SK-N-SH (cell line): ENCODE measurements at regions not wholly inside any gene's neighbourhood (a gene's known extent, or its start where the extent isn't known, plus 50 kb on each side); places are given as distances from the start of the nearest gene placed in this dataset.

ENCODE experiments used
- CTCF ChIA-PET: fragments of 300-600, 350-600 bp; formaldehyde crosslinking; extraction: SDS; loops from one replicate; lab custom pipeline; 2021; lab: Yijun Ruan, JAX
- POLR2A ChIA-PET: fragments of 350-600 bp; sonication (Branson Sonifier 250); formaldehyde crosslinking; extraction: SDS; loops from one replicate; lab custom pipeline; 2020; ENCODE audit warnings: antibody characterized with exemption, inconsistent platforms; lab: Yijun Ruan, JAX
- DNase-seq: peaks from one replicate; pipeline ENCODE4 v3.0.0; 2012
- H2AFZ ChIP-seq: fragments of 200-600 bp; sonication (generic); 2 replicates; pipeline ENCODE4 v1.8.1; 2016; ENCODE audit warnings: antibody characterized with exemption, mild to moderate bottlenecking, low read depth
- H3F3A ChIP-seq: fragments of 200-600 bp; sonication (generic); replicated peaks from 2 replicates; pipeline ENCODE3; 2016; ENCODE audit warnings: antibody characterized with exemption, mild to moderate bottlenecking; ENCODE audit not compliant: insufficient read depth
- H3K27ac ChIP-seq, 2 experiments: fragments of 200-500 bp in 1 of 2; fragments of 200-600 bp in 1 of 2; sonication (Bioruptor generic) in 1 of 2; sonication (generic), shearing (Covaris generic) in 1 of 2; 2 replicates each; pipeline versions ENCODE4 v1.5.1 to v1.6.1; 2014 to 2016; ENCODE audit warnings: low read depth in 2 of 2, inconsistent platforms in 1 of 2, low read length in 1 of 2, mild to moderate bottlenecking in 1 of 2, mixed read lengths in 1 of 2
- H3K27me3 ChIP-seq: fragments of 200-600 bp; sonication (generic), shearing (Covaris generic); 2 replicates; pipeline ENCODE4 v1.6.1; 2016; ENCODE audit warnings: mixed run types; ENCODE audit not compliant: insufficient read depth
- H3K36me3 ChIP-seq, 2 experiments: fragments of 200-500 bp in 1 of 2; fragments of 200-600 bp in 1 of 2; sonication (Bioruptor generic) in 1 of 2; sonication (generic) in 1 of 2; replicated peaks in 1 of 2; 2 replicates each; pipeline versions ENCODE3 to v1.5.1; 2014 to 2016; ENCODE audit warnings: low read length in 1 of 2, mild to moderate bottlenecking in 1 of 2; ENCODE audit not compliant: insufficient read depth in 2 of 2, control insufficient read depth in 1 of 2
- H3K4me1 ChIP-seq, 2 experiments: fragments of 200-500 bp in 1 of 2; fragments of 200-600 bp in 1 of 2; sonication (Bioruptor generic) in 1 of 2; sonication (generic), shearing (Covaris generic) in 1 of 2; 2 replicates each; pipeline versions ENCODE4 v1.5.1 to v1.6.1; 2014 to 2016; ENCODE audit warnings: low read depth in 1 of 2, low read length in 1 of 2, mixed run types in 1 of 2; ENCODE audit not compliant: insufficient read depth in 2 of 2, control insufficient read depth in 1 of 2
- H3K4me2 ChIP-seq: fragments of 200-600 bp; sonication (generic), shearing (Covaris generic); 2 replicates; pipeline ENCODE4 v1.6.1; 2017; ENCODE audit warnings: mixed run types
- H3K4me3 ChIP-seq, 2 experiments: fragments of 200-500 bp in 1 of 2; fragments of 200-600 bp in 1 of 2; sonication (Bioruptor generic) in 1 of 2; sonication (generic), shearing (Covaris generic) in 1 of 2; 2 replicates each; pipeline versions ENCODE4 v1.5.1 to v1.8.1; 2014 to 2016; ENCODE audit warnings: low read depth in 2 of 2, inconsistent platforms in 1 of 2, low read length in 1 of 2, mild to moderate bottlenecking in 1 of 2, mixed read lengths in 1 of 2, moderate library complexity in 1 of 2
- H3K79me2 ChIP-seq: fragments of 200-600 bp; sonication (generic); 2 replicates; pipeline ENCODE4 v1.8.1; 2017; ENCODE audit warnings: mild to moderate bottlenecking; ENCODE audit not compliant: insufficient read depth
- H3K9ac ChIP-seq: fragments of 200-600 bp; sonication (generic); 2 replicates; pipeline ENCODE4 v1.6.1; 2017; ENCODE audit warnings: mixed run types
- H3K9me2 ChIP-seq: fragments of 200-600 bp; sonication (generic); 2 replicates; pipeline ENCODE4 v1.6.1; 2017; ENCODE audit warnings: mixed run types
- H3K9me3 ChIP-seq: fragments of 200-600 bp; sonication (generic); 2 replicates; pipeline ENCODE4 v1.6.1; 2017; ENCODE audit warnings: mixed run types, mild to moderate bottlenecking, moderate library complexity
- H4K20me1 ChIP-seq: fragments of 200-600 bp; sonication (generic); 2 replicates; pipeline ENCODE4 v1.6.1; 2017; ENCODE audit warnings: mild to moderate bottlenecking, mixed run types; ENCODE audit not compliant: insufficient read depth
- EP300 ChIP-seq, 2 experiments: IDR thresholded peaks; 2 replicates each; pipeline versions ENCODE4 v1.4.0 to v1.6.1; 2012; ENCODE audit warnings: borderline replicate concordance in 1 of 2, low read depth in 1 of 2, low read length in 1 of 2
- EZH2phosphoT487 ChIP-seq: fragments of 200-600 bp; sonication (generic); IDR thresholded peaks from 2 replicates; pipeline ENCODE4 v1.6.1; 2017; ENCODE audit warnings: low read depth, mixed run types, mild to moderate bottlenecking, antibody characterized with exemption, moderate library complexity, borderline replicate concordance
- FOXM1 ChIP-seq: IDR thresholded peaks from 2 replicates; pipeline ENCODE4 v1.4.0; 2012; ENCODE audit warnings: low read depth, mild to moderate bottlenecking
- GABPA ChIP-seq: IDR thresholded peaks from 2 replicates; pipeline ENCODE4 v1.4.0; 2012; ENCODE audit warnings: low read depth, mild to moderate bottlenecking
- IRF3 ChIP-seq: fragments of 150-350 bp; IDR thresholded peaks from 2 replicates; pipeline ENCODE4 v1.6.1; 2016; ENCODE audit warnings: mild to moderate bottlenecking, low read depth, low read length
- MAX ChIP-seq: IDR thresholded peaks from 2 replicates; pipeline ENCODE4 v1.4.0; 2012; ENCODE audit warnings: low read depth
- NFIC ChIP-seq: IDR thresholded peaks from 2 replicates; pipeline ENCODE4 v1.4.0; 2012; ENCODE audit warnings: borderline replicate concordance
- POLR2AphosphoS5 ChIP-seq: IDR thresholded peaks from 2 replicates; pipeline ENCODE4 v1.6.1; 2012; ENCODE audit warnings: low read depth, low read length
- RAD21 ChIP-seq: IDR thresholded peaks from 2 replicates; pipeline ENCODE4 v1.6.1; 2012; ENCODE audit warnings: mild to moderate bottlenecking, low read length
- SMC3 ChIP-seq: IDR thresholded peaks from 2 replicates; pipeline ENCODE4 v1.6.1; 2012; ENCODE audit warnings: low read depth, low read length, improper control_type of control experiment
- TAF1 ChIP-seq: IDR thresholded peaks from 2 replicates; pipeline ENCODE4 v1.6.1; 2012; ENCODE audit warnings: low read depth, mild to moderate bottlenecking, low read length, moderate library complexity, borderline replicate concordance
- TCF12 ChIP-seq: IDR thresholded peaks from 2 replicates; pipeline ENCODE4 v1.4.0; 2012
- WGBS: methylation state at CpG from one replicate; pipeline ENCODE4 v1.1.6; 2017; ENCODE audit warnings: low lambda C conversion rate; 5-methylcytosine and 5-hydroxymethylcytosine counted together
- TF ChIP-seq, protein P1 (sequence below): IDR thresholded peaks from 2 replicates; pipeline ENCODE4; 2012
- TF ChIP-seq, protein P2 (sequence below): IDR thresholded peaks from 2 replicates; pipeline ENCODE4 v1.6.1; 2012; ENCODE audit warnings: mild to moderate bottlenecking, low read depth, low read length, moderate library complexity

- Histone ChIP-seq H3K9ac (no peak overlapping the region), H3K36me3 (no peaks in the 10 kb centered on the region), H3K9me2 (no peaks in the 10 kb centered on the region), H3K27me3 (peaks cover 7% of the 10 kb centered on the region; the same call in 1 of the 2 replicates), H3F3A (no peaks in the 10 kb centered on the region), H3K4me2 (no peak overlapping the region), H3K27ac (no peak overlapping the region), H3K79me2 (no peaks in the 10 kb centered on the region), H3K4me1 (no peaks in the 10 kb centered on the region), H3K4me3 (no peak overlapping the region), H3K9me3 (no peaks in the 10 kb centered on the region), H2AFZ (no peak overlapping the region), H4K20me1 (no peaks in the 10 kb centered on the region)
- WGBS: 19% methylated on average over 3 of the region's 6 CpGs
- ChIA-PET POLR2A (no interaction called here), CTCF (no interaction called here)
- TF ChIP-seq FOXM1 (no peak), POLR2AphosphoS5 (no peak), GABPA (no peak), MAX (no peak), SMC3 (no peak), NFIC (no peak), TCF12 (no peak), RAD21 (no peak), EP300 (IDR thresholded peaks at IDR 0.05; ENCODE audit: borderline replicate concordance in 1 of 2, low read depth in 1 of 2, low read length in 1 of 2) (no peak), TAF1 (no peak), EZH2phosphoT487 (no peak), IRF3 (no peak)
- TF ChIP-seq, protein P1, sequence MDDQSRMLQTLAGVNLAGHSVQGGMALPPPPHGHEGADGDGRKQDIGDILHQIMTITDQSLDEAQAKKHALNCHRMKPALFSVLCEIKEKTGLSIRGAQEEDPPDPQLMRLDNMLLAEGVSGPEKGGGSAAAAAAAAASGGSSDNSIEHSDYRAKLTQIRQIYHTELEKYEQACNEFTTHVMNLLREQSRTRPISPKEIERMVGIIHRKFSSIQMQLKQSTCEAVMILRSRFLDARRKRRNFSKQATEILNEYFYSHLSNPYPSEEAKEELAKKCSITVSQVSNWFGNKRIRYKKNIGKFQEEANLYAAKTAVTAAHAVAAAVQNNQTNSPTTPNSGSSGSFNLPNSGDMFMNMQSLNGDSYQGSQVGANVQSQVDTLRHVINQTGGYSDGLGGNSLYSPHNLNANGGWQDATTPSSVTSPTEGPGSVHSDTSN: no peak
- TF ChIP-seq, protein P2, sequence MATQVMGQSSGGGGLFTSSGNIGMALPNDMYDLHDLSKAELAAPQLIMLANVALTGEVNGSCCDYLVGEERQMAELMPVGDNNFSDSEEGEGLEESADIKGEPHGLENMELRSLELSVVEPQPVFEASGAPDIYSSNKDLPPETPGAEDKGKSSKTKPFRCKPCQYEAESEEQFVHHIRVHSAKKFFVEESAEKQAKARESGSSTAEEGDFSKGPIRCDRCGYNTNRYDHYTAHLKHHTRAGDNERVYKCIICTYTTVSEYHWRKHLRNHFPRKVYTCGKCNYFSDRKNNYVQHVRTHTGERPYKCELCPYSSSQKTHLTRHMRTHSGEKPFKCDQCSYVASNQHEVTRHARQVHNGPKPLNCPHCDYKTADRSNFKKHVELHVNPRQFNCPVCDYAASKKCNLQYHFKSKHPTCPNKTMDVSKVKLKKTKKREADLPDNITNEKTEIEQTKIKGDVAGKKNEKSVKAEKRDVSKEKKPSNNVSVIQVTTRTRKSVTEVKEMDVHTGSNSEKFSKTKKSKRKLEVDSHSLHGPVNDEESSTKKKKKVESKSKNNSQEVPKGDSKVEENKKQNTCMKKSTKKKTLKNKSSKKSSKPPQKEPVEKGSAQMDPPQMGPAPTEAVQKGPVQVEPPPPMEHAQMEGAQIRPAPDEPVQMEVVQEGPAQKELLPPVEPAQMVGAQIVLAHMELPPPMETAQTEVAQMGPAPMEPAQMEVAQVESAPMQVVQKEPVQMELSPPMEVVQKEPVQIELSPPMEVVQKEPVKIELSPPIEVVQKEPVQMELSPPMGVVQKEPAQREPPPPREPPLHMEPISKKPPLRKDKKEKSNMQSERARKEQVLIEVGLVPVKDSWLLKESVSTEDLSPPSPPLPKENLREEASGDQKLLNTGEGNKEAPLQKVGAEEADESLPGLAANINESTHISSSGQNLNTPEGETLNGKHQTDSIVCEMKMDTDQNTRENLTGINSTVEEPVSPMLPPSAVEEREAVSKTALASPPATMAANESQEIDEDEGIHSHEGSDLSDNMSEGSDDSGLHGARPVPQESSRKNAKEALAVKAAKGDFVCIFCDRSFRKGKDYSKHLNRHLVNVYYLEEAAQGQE: no peak
- no peak for DNase-seq
Measured at GRCh38 chr21:38613686-38614085, 115.4 kb upstream of the ERG start.
